ENCODE measurements at regions not wholly inside any gene's neighbourhood (a gene's known extent, or its start where the extent isn't known, plus 50 kb on each side); places are given as distances from the start of the nearest gene placed in this dataset.

DNA sequence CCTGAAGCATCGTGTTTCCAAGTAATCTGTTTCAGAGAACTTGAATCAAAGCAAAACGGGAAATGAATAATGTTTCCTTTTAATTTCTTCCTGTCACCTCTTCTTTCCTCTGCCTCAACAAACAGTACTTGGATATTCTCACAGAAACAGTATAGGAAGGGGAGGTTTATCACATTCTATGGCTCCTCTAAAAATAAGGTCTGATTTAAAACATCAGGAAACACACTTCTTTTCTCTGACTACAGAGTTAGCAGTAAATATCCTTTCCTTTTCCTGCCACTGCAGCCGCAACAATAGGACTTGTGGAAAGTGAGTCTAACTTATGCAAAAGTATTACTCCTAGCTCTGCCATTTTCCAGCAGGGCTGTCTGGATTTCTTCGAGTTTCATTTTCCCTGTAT is 62.3 kb downstream of the CH25H start:
- no peak overlapping the region for H3K4me3 ChIP-seq
- WGBS, result 57% methylated on average over 4 of the region's 4 CpGs
- H3K36me3 ChIP-seq, result no peaks in the 10 kb centered on the region
- H3K27ac ChIP-seq, result no peak overlapping the region
- no peaks in the 10 kb centered on the region for H3K9me3 ChIP-seq
- no peak for DNase-seq (ENCODE audit: low spot score)
- intact Hi-C loops (cut with DNase I), result no loop called here
- TF ChIP-seq, protein P1, sequence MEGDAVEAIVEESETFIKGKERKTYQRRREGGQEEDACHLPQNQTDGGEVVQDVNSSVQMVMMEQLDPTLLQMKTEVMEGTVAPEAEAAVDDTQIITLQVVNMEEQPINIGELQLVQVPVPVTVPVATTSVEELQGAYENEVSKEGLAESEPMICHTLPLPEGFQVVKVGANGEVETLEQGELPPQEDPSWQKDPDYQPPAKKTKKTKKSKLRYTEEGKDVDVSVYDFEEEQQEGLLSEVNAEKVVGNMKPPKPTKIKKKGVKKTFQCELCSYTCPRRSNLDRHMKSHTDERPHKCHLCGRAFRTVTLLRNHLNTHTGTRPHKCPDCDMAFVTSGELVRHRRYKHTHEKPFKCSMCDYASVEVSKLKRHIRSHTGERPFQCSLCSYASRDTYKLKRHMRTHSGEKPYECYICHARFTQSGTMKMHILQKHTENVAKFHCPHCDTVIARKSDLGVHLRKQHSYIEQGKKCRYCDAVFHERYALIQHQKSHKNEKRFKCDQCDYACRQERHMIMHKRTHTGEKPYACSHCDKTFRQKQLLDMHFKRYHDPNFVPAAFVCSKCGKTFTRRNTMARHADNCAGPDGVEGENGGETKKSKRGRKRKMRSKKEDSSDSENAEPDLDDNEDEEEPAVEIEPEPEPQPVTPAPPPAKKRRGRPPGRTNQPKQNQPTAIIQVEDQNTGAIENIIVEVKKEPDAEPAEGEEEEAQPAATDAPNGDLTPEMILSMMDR (IDR thresholded peaks at IDR 0.05), result no peak
- no peak for TF ChIP-seq POLR2A (IDR thresholded peaks at IDR 0.05)
- no peak for TF ChIP-seq POLR2AphosphoS5 (IDR thresholded peaks at IDR 0.05)
- H3K27me3 ChIP-seq (replicated peaks; ENCODE audit: insufficient read depth), result no peaks in the 10 kb centered on the region
- no peaks in the 10 kb centered on the region for H3K4me1 ChIP-seq (replicated peaks)

- Histone ChIP-seq H3K36me3 (no peaks in the 10 kb centered on the region), H3K9me3 (no peaks in the 10 kb centered on the region), H3K4me1 (replicated peaks) (no peaks in the 10 kb centered on the region), H3K27ac (no peak overlapping the region), H3K27me3 (replicated peaks; ENCODE audit: insufficient read depth) (no peaks in the 10 kb centered on the region), H3K4me3 (no peak overlapping the region)
- intact Hi-C loops (cut with DNase I), result no loop called here
- TF ChIP-seq, protein P1 (IDR thresholded peaks at IDR 0.05), result no peak
- TF ChIP-seq POLR2AphosphoS5 (IDR thresholded peaks at IDR 0.05) (no peak), POLR2A (IDR thresholded peaks at IDR 0.05) (no peak)
- no peak for DNase-seq (ENCODE audit: low spot score)
- 69% methylated on average over 2 of the region's 2 CpGs for WGBS
Measured at GRCh38 chr10:89142590-89142989, 64.5 kb downstream of the CH25H start.

- no peak for DNase-seq (ENCODE audit: low spot score)
- no peak for TF ChIP-seq POLR2AphosphoS5 (IDR thresholded peaks at IDR 0.05)
- TF ChIP-seq, protein P1 (IDR thresholded peaks at IDR 0.05), result no peak
- no peak for TF ChIP-seq POLR2A (IDR thresholded peaks at IDR 0.05)
- H3K36me3 ChIP-seq, result no peaks in the 10 kb centered on the region
- H3K4me3 ChIP-seq, result no peak overlapping the region
- no peaks in the 10 kb centered on the region for H3K9me3 ChIP-seq
- WGBS, result 33% methylated on average over 1 of the region's 1 CpG
- H3K4me1 ChIP-seq (replicated peaks), result no peaks in the 10 kb centered on the region
- no peak overlapping the region for H3K27ac ChIP-seq
- no peaks in the 10 kb centered on the region for H3K27me3 ChIP-seq (replicated peaks; ENCODE audit: insufficient read depth)
- intact Hi-C loops (cut with DNase I), result no loop called here
Measured at GRCh38 chr10:89138755-89139490, 68.2 kb downstream of the CH25H start.

DNA sequence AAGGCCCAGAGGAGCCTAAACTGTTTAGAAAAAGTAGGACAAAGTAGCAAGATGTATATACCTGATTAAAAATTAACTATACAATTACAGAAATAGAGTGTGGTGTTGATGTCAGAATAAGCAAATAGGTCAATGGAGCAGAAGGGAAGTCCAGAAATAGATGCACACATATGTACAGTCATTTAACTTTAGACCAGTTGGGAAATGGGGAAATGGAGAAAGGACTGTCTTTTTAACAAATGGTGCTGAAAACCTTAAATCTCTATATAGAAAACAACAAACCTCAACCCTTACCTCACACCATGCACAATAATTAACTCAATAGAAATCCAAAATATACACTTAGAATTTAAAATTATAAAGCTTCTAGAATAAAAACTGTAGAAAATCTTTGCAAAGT is 72.2 kb downstream of the CH25H start:
- no peak overlapping the region for H3K27ac ChIP-seq
- DNase-seq (ENCODE audit: low spot score), result no peak
- H3K36me3 ChIP-seq, result no peaks in the 10 kb centered on the region
- H3K27me3 ChIP-seq (replicated peaks; ENCODE audit: insufficient read depth), result no peaks in the 10 kb centered on the region
- TF ChIP-seq, protein P1 (IDR thresholded peaks at IDR 0.05), result no peak
- no peak for TF ChIP-seq POLR2A (IDR thresholded peaks at IDR 0.05)
- TF ChIP-seq POLR2AphosphoS5 (IDR thresholded peaks at IDR 0.05), result no peak
- intact Hi-C loops (cut with DNase I), result no loop called here
- no peaks in the 10 kb centered on the region for H3K4me1 ChIP-seq (replicated peaks)
- H3K4me3 ChIP-seq, result no peak overlapping the region
- no peaks in the 10 kb centered on the region for H3K9me3 ChIP-seq

DNA sequence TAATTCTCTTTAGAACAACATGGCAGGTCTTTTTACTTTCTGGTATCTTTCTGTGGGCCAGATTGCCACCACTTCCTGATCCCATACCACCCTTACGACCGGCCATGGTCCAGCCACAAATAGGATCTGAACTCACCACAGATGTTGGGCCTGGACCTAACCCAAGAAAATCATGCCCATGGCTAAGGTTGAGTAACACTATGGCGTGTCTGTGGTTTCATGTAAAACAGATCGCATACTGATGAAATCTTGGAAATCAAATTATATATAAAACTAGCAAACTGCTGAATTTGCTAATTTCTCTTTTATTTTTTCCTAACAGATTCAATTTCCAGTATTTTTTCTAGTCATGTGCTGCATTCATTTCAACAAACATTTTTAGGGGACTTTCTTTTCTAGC is 77.2 kb downstream of the CH25H start:
- Histone ChIP-seq H3K27me3 (replicated peaks; ENCODE audit: insufficient read depth) (no peaks in the 10 kb centered on the region), H3K4me3 (no peak overlapping the region), H3K4me1 (replicated peaks) (no peaks in the 10 kb centered on the region), H3K27ac (no peak overlapping the region), H3K9me3 (no peaks in the 10 kb centered on the region), H3K36me3 (no peaks in the 10 kb centered on the region)
- no peak for DNase-seq (ENCODE audit: low spot score)
- TF ChIP-seq POLR2A (IDR thresholded peaks at IDR 0.05) (no peak), POLR2AphosphoS5 (IDR thresholded peaks at IDR 0.05) (no peak)
- TF ChIP-seq, protein P1 (IDR thresholded peaks at IDR 0.05), result no peak
- WGBS, result 74% methylated on average over 4 of the region's 4 CpGs
- intact Hi-C loops (cut with DNase I), result no loop called here
